ENCODE measurements at regions not wholly inside any gene's neighbourhood (a gene's known extent, or its start where the extent isn't known, plus 50 kb on each side); places are given as distances from the start of the nearest gene placed in this dataset.

GRCh38 chr4:12674184-12674583, 810.0 kb downstream of the RAB28 start:
- Histone ChIP-seq H3K4me1 (no peaks in the 10 kb centered on the region), H3K9me3 (peaks cover 0 to 41% (median 12%) of the 10 kb centered on the region in 11 donors), H3K36me3 (no peaks in the 10 kb centered on the region), H3K27me3 (no peaks in the 10 kb centered on the region), H3K27ac (no peak overlapping the region), H3K4me3 (no peak overlapping the region)
- TF ChIP-seq CTCF (IDR thresholded peaks at IDR 0.05): no peak
- ATAC-seq (no peak), DNase-seq (no peak)
- intact Hi-C loops (cut with DNase I): loop anchor here in 1 of 10 donors (5.0 kb wide), 1 partner anchor 38 kb away; no protein-coding TSS in a partner anchor

GRCh38 chr4:12672303-12672702, 811.8 kb downstream of the RAB28 start:
- DNase-seq (no peak), ATAC-seq (no peak)
- Histone ChIP-seq H3K27me3 (no peaks in the 10 kb centered on the region), H3K36me3 (no peaks in the 10 kb centered on the region), H3K27ac (no peak overlapping the region), H3K4me1 (no peaks in the 10 kb centered on the region), H3K4me3 (no peak overlapping the region), H3K9me3 (peaks cover 0 to 41% (median 12%) of the 10 kb centered on the region in 11 donors)
- WGBS, 2 donors: 58 to 73% methylated on average over 4 of the region's 4 CpGs
- intact Hi-C loops (cut with DNase I): loop anchor here in 1 of 10 donors (5.0 kb wide), 1 partner anchor 40 kb away; no protein-coding TSS in a partner anchor
- no peak for TF ChIP-seq CTCF (IDR thresholded peaks at IDR 0.05)

GRCh38 chr4:12658146-12658545, 826.0 kb downstream of the RAB28 start:
- ATAC-seq (no peak), DNase-seq (no peak)
- WGBS, 2 donors: 81 to 82% methylated on average over 2 of the region's 2 CpGs
- H3K4me1 ChIP-seq: no peaks in the 10 kb centered on the region
- H3K9me3 ChIP-seq: peaks cover 0 to 9% (median 0%) of the 10 kb centered on the region in 11 donors
- H3K4me3 ChIP-seq: no peak overlapping the region
- H3K36me3 ChIP-seq: no peaks in the 10 kb centered on the region
- TF ChIP-seq CTCF (IDR thresholded peaks at IDR 0.05): no peak
- no peaks in the 10 kb centered on the region for H3K27me3 ChIP-seq
- no peak overlapping the region for H3K27ac ChIP-seq
- intact Hi-C loops (cut with DNase I): no loop called here

GRCh38 chr4:12651876-12652275, 832.3 kb downstream of the RAB28 start:
- intact Hi-C loops (cut with DNase I): no loop called here
- 69 to 73% methylated on average over 3 of the region's 3 CpGs for WGBS, 2 donors
- ATAC-seq: no peak
- DNase-seq: no peak
- Histone ChIP-seq H3K4me3 (no peak overlapping the region), H3K9me3 (peaks cover 0 to 12% (median 0%) of the 10 kb centered on the region in 11 donors), H3K4me1 (no peaks in the 10 kb centered on the region), H3K36me3 (no peaks in the 10 kb centered on the region), H3K27me3 (no peaks in the 10 kb centered on the region), H3K27ac (no peak overlapping the region)
- TF ChIP-seq CTCF (IDR thresholded peaks at IDR 0.05): no peak
